ENCODE measurements at regions not wholly inside any gene's neighbourhood (a gene's known extent, or its start where the extent isn't known, plus 50 kb on each side); places are given as distances from the start of the nearest gene placed in this dataset.

GRCh38 chr3:189058071-189058470, 113.7 kb upstream of the TPRG1 start:
- TF ChIP-seq CTCF (IDR thresholded peaks at IDR 0.05) = no peak
- TF ChIP-seq POLR2AphosphoS5 (IDR thresholded peaks at IDR 0.05) = no peak
- TF ChIP-seq POLR2A (IDR thresholded peaks at IDR 0.05) = no peak
- 90% methylated on average over 5 of the region's 5 CpGs for WGBS
- Histone ChIP-seq H3K27ac (no peak overlapping the region), H3K9me3 (no peaks in the 10 kb centered on the region), H3K36me3 (no peaks in the 10 kb centered on the region), H3K4me1 (replicated peaks) (no peaks in the 10 kb centered on the region), H3K4me3 (no peak overlapping the region), H3K27me3 (replicated peaks; ENCODE audit: insufficient read depth) (no peaks in the 10 kb centered on the region)
- DNase-seq (ENCODE audit: low spot score) = no peak
- intact Hi-C loops (cut with DNase I) = no loop called here

- no peaks in the 10 kb centered on the region for H3K9me3 ChIP-seq
- TF ChIP-seq POLR2A (IDR thresholded peaks at IDR 0.05) (no peak), CTCF (IDR thresholded peaks at IDR 0.05) (no peak), POLR2AphosphoS5 (IDR thresholded peaks at IDR 0.05) (no peak)
- H3K36me3 ChIP-seq = no peaks in the 10 kb centered on the region
- H3K4me1 ChIP-seq (replicated peaks) = no peaks in the 10 kb centered on the region
- DNase-seq (ENCODE audit: low spot score) = no peak
- H3K27ac ChIP-seq = no peak overlapping the region
- no peaks in the 10 kb centered on the region for H3K27me3 ChIP-seq (replicated peaks; ENCODE audit: insufficient read depth)
- intact Hi-C loops (cut with DNase I) = no loop called here
- H3K4me3 ChIP-seq = no peak overlapping the region
Measured at GRCh38 chr3:189070965-189071364, 100.8 kb upstream of the TPRG1 start.

- Histone ChIP-seq H3K4me1 (replicated peaks) (no peaks in the 10 kb centered on the region), H3K4me3 (no peak overlapping the region), H3K9me3 (no peaks in the 10 kb centered on the region), H3K36me3 (no peaks in the 10 kb centered on the region), H3K27ac (no peak overlapping the region), H3K27me3 (replicated peaks; ENCODE audit: insufficient read depth) (no peaks in the 10 kb centered on the region)
- intact Hi-C loops (cut with DNase I) = no loop called here
- TF ChIP-seq POLR2AphosphoS5 (IDR thresholded peaks at IDR 0.05) (no peak), CTCF (IDR thresholded peaks at IDR 0.05) (no peak), POLR2A (IDR thresholded peaks at IDR 0.05) (no peak)
- WGBS = 64% methylated on average over 2 of the region's 2 CpGs
- DNase-seq (ENCODE audit: low spot score) = no peak
Measured at GRCh38 chr3:189071446-189071845, 100.3 kb upstream of the TPRG1 start.

- H3K27ac ChIP-seq = no peak overlapping the region
- DNase-seq (ENCODE audit: low spot score) = no peak
- H3K27me3 ChIP-seq (replicated peaks; ENCODE audit: insufficient read depth) = no peaks in the 10 kb centered on the region
- intact Hi-C loops (cut with DNase I) = no loop called here
- WGBS = 100% methylated on average over 1 of the region's 1 CpG
- no peaks in the 10 kb centered on the region for H3K4me1 ChIP-seq (replicated peaks)
- H3K4me3 ChIP-seq = no peak overlapping the region
- no peaks in the 10 kb centered on the region for H3K9me3 ChIP-seq
- TF ChIP-seq POLR2A (IDR thresholded peaks at IDR 0.05) (no peak), POLR2AphosphoS5 (IDR thresholded peaks at IDR 0.05) (no peak), CTCF (IDR thresholded peaks at IDR 0.05) (no peak)
- H3K36me3 ChIP-seq = no peaks in the 10 kb centered on the region
Measured at GRCh38 chr3:189076449-189076848, 95.3 kb upstream of the TPRG1 start.

GRCh38 chr3:189080745-189081144, 91.0 kb upstream of the TPRG1 start:
- no peak overlapping the region for H3K4me3 ChIP-seq
- no peak for DNase-seq (ENCODE audit: low spot score)
- TF ChIP-seq POLR2AphosphoS5 (IDR thresholded peaks at IDR 0.05) = no peak
- TF ChIP-seq POLR2A (IDR thresholded peaks at IDR 0.05) = no peak
- no peak for TF ChIP-seq CTCF (IDR thresholded peaks at IDR 0.05)
- H3K27ac ChIP-seq = no peak overlapping the region
- no peaks in the 10 kb centered on the region for H3K9me3 ChIP-seq
- intact Hi-C loops (cut with DNase I) = no loop called here
- H3K27me3 ChIP-seq (replicated peaks; ENCODE audit: insufficient read depth) = no peaks in the 10 kb centered on the region
- WGBS = 83% methylated on average over 2 of the region's 2 CpGs
- H3K4me1 ChIP-seq (replicated peaks) = no peaks in the 10 kb centered on the region
- no peaks in the 10 kb centered on the region for H3K36me3 ChIP-seq
